Type B pancreatic cell (in vitro differentiated cells): ENCODE measurements at regions not wholly inside any gene's neighbourhood (a gene's known extent, or its start where the extent isn't known, plus 50 kb on each side); places are given as distances from the start of the nearest gene placed in this dataset.

Experiments
- DNase-seq: peaks from one replicate; pipeline ENCODE4 v3.0.0; 2021; ENCODE audit warnings: mixed read lengths; ENCODE audit not compliant: unreplicated experiment; ENCODE audit errors: extremely low spot score
- H3K27ac Mint-ChIP-seq: 2 replicates; pipeline ENCODE4 v1.8.0; 2021; ENCODE audit warnings: mild to moderate bottlenecking, mixed read lengths
- H3K27me3 Mint-ChIP-seq: 2 replicates; pipeline ENCODE4 v1.8.0; 2021; ENCODE audit warnings: mixed read lengths
- H3K36me3 Mint-ChIP-seq: 2 replicates; pipeline ENCODE4 v1.8.0; 2021; ENCODE audit warnings: mixed read lengths
- H3K4me1 Mint-ChIP-seq: one replicate; pipeline ENCODE4 v1.8.0; 2021; ENCODE audit warnings: mixed read lengths; ENCODE audit not compliant: unreplicated experiment
- H3K4me3 Mint-ChIP-seq: 2 replicates; pipeline ENCODE4 v1.8.0; 2021; ENCODE audit warnings: mild to moderate bottlenecking, mixed read lengths
- H3K9me3 Mint-ChIP-seq: 2 replicates; pipeline ENCODE4 v1.8.0; 2021; ENCODE audit warnings: mixed read lengths
- CTCF ChIP-seq: fragments of 200-600 bp; sonication (generic); conservative IDR thresholded peaks from 2 replicates; pipeline ENCODE4 v1.5.0; 2021; ENCODE audit warnings: antibody characterized with exemption, mild to moderate bottlenecking

GRCh38 chr1:98384461-98385141, 276.9 kb upstream of the SNX7 start:
- Mint-ChIP-seq H3K27ac (no peak overlapping the region), H3K9me3 (no peaks in the 10 kb centered on the region), H3K4me3 (no peak overlapping the region), H3K4me1 (peaks cover 14% of the 10 kb centered on the region), H3K27me3 (peaks cover 7% of the 10 kb centered on the region), H3K36me3 (no peaks in the 10 kb centered on the region)
- TF ChIP-seq CTCF = no peak
- DNase-seq = no peak

- peaks cover 7% of the 10 kb centered on the region for H3K27me3 Mint-ChIP-seq
- no peak overlapping the region for H3K27ac Mint-ChIP-seq
- H3K9me3 Mint-ChIP-seq = no peaks in the 10 kb centered on the region
- no peaks in the 10 kb centered on the region for H3K36me3 Mint-ChIP-seq
- DNase-seq = no peak
- no peak overlapping the region for H3K4me3 Mint-ChIP-seq
- TF ChIP-seq CTCF = no peak
- peaks cover 9% of the 10 kb centered on the region for H3K4me1 Mint-ChIP-seq
Measured at GRCh38 chr1:98382986-98383740, 278.4 kb upstream of the SNX7 start.

GRCh38 chr1:98382586-98382985, 278.9 kb upstream of the SNX7 start:
- Mint-ChIP-seq H3K27me3 (peaks cover 7% of the 10 kb centered on the region), H3K4me1 (peaks cover 4% of the 10 kb centered on the region), H3K4me3 (no peak overlapping the region), H3K9me3 (no peaks in the 10 kb centered on the region), H3K27ac (no peak overlapping the region), H3K36me3 (no peaks in the 10 kb centered on the region)
- no peak for TF ChIP-seq CTCF
- DNase-seq = no peak

- DNase-seq = no peak
- TF ChIP-seq CTCF = no peak
- Mint-ChIP-seq H3K27ac (no peak overlapping the region), H3K9me3 (no peaks in the 10 kb centered on the region), H3K4me3 (no peak overlapping the region), H3K27me3 (no peaks in the 10 kb centered on the region), H3K36me3 (no peaks in the 10 kb centered on the region), H3K4me1 (no peaks in the 10 kb centered on the region)
Measured at GRCh38 chr1:98374098-98374497, 287.4 kb upstream of the SNX7 start.

GRCh38 chr1:98373056-98373455, 288.5 kb upstream of the SNX7 start:
- Mint-ChIP-seq H3K27me3 (no peaks in the 10 kb centered on the region), H3K27ac (no peak overlapping the region), H3K9me3 (no peaks in the 10 kb centered on the region), H3K4me3 (no peak overlapping the region), H3K4me1 (no peaks in the 10 kb centered on the region), H3K36me3 (no peaks in the 10 kb centered on the region)
- no peak for TF ChIP-seq CTCF
- DNase-seq = no peak
